ENCODE measurements at regions not wholly inside any gene's neighbourhood (a gene's known extent, or its start where the extent isn't known, plus 50 kb on each side); places are given as distances from the start of the nearest gene placed in this dataset.

DNA sequence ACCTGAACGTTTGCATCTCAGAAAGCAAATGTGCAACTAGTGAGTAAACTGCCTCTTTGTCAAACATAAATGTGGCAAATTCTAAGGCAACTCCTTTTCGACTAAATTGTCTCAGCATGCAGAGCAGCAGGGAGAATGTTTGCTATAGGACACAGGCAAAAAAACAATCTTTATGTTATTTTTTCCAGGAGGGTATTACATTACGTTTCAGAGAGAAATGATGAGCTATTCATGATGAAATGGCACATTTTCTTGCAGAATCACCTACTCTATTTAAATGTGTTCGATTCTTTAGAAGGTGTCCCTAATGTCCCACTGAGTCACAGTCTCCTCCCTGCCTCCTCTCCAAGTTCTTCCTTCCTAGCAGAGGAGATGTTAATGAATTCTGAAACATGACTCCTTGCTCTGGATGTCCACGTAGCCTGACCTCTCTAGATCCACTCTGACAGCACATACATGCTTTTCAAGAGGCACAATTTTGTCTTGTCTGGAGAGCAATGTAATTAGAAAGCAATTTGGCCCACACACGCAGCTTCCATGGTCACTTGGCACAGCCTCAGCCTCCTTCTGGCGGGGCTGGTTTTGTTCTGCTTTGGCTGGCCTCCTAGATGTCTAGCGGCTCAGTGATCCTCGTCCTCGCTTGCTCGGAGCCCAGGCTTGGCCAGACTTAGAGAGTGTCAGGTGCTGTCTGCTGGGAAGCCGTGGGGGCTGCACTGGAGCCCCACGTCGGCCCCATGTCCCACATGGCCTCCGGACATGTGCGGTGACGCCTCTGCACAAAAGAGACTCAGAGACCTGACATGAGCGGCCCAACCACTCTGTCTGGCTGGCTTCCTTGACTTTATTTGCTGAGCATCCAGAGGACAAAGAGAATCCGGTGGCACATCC lies 125.7 kb upstream of the ZNF438 start:
- Mint-ChIP-seq H3K27me3 (peaks cover 11% of the 10 kb centered on the region), H3K36me3 (ENCODE audit: low read depth) (no peaks in the 10 kb centered on the region), H3K9me3 (peaks cover 4% of the 10 kb centered on the region), H3K4me3 (no peak overlapping the region), H3K4me1 (no peaks in the 10 kb centered on the region), H3K27ac (no peak overlapping the region)
- peak; percentile 51 for DNase-seq
- intact Hi-C loops (cut with micrococcal nuclease), result no loop called here

DNA sequence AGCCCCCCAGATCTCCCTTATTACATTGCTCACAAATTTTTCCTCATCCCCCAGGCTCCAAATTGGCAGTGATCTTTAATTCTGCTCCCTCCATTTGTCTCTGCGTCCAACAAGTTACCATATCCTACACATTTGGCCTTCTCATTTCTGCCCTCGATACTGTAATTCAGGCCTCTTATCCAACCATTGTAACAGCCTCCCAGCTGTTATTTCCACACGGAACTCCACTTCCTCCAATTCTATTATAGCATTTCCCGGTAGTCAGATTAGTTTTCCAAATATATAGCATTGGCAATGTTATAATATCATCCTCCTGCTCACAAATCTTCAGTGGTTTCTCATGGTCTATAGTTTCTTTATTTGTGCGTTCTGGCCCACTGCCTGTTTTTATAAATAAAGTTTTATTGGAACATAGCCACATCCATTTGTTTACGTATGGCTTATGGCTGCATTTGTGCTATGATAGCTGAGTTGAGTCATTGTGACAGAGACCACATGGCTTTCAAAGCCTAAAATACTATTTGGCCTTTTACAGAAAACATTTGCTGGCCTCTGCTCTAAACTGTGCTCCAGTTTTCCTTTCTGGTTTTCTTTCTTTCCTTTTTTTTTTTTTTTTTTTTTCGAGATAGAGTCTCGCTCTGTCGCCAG lies 126.5 kb upstream of the ZNF438 start:
- H3K27me3 Mint-ChIP-seq, result peaks cover 11% of the 10 kb centered on the region
- H3K36me3 Mint-ChIP-seq (ENCODE audit: low read depth), result no peaks in the 10 kb centered on the region
- H3K4me3 Mint-ChIP-seq, result no peak overlapping the region
- H3K27ac Mint-ChIP-seq, result no peak overlapping the region
- intact Hi-C loops (cut with micrococcal nuclease), result no loop called here
- DNase-seq, result no peak
- H3K9me3 Mint-ChIP-seq, result peaks cover 4% of the 10 kb centered on the region
- no peaks in the 10 kb centered on the region for H3K4me1 Mint-ChIP-seq

DNA sequence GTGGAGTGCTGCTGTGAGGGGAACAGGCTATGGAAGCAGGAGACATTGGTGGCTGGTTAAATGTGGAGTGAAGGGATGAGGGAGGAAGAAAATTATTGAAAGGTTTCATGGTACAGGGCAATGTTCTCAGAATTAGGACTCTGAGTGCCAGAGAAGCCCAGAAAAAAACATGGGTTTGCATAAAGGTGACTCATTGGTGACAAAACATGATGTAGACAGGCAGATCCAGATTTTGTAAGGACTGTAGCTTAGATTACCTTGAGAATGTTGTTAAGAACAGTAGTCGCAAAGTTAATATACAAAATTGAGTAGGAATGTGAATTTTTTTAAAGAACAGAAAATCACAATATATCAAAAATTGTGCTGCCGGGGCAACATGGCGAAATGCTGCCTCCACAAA lies 134.9 kb upstream of the ZNF438 start:
- H3K4me1 Mint-ChIP-seq, result no peaks in the 10 kb centered on the region
- peaks cover 6% of the 10 kb centered on the region for H3K27me3 Mint-ChIP-seq
- H3K36me3 Mint-ChIP-seq (ENCODE audit: low read depth), result peaks cover 2% of the 10 kb centered on the region
- no peak for DNase-seq
- no peak overlapping the region for H3K27ac Mint-ChIP-seq
- intact Hi-C loops (cut with micrococcal nuclease), result no loop called here
- no peak overlapping the region for H3K4me3 Mint-ChIP-seq
- H3K9me3 Mint-ChIP-seq, result peaks cover 19% of the 10 kb centered on the region

DNA sequence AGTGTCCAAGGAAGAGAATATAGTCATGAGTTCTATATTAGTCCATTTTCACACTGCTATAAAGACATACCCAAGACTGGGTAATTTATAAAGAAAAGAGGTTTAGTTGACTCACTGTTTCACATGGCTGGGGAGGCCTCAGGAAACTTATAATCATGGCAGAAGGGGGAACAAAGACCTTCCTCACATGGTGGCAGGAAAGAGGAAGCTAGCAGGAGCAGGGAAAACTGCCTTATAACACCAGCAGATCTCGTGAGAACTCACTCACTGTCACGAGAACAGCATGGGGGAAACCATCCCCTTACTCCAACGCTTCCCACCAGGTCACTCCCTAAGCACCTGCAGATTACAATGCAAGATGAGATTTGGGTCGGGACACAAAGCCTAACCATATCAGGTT lies 139.0 kb upstream of the ZNF438 start:
- intact Hi-C loops (cut with micrococcal nuclease), result no loop called here
- Mint-ChIP-seq H3K27ac (no peak overlapping the region), H3K9me3 (peaks cover 20% of the 10 kb centered on the region), H3K4me3 (no peak overlapping the region), H3K4me1 (no peaks in the 10 kb centered on the region), H3K36me3 (ENCODE audit: low read depth) (peaks cover 7% of the 10 kb centered on the region), H3K27me3 (peaks cover 2% of the 10 kb centered on the region)
- DNase-seq, result no peak

DNA sequence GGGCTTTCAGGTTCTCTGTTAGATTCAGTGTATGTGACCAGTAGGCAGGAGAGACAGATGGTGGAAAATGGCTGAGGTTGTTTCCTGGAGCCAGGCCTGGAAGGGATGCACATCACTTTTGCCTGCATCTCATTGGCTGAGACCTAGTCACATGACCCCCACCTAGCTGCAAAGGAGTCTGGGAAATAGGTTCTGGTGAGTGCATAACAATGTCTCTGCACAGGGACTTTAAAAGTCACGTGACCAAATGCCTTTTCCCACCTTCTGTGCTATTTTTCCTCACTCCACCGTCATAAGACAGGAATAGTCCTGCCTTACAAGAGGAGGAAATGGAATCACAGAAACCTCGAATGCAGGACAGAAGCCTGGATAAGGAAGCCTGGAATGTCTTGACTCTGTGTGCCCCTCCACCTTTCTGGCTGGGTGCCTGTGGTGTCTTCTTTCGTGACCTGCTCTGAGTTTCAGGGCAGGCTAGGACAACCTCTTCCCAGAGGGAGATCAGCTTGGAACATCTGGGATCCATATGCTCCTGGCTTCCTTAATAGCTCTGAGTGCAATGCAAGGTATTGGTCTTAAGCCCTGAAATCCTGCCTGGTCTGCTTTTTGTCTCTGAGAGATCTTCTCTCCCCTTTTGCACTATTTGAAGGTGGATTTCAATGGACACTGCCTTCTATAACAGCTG lies 139.9 kb upstream of the ZNF438 start:
- H3K4me3 Mint-ChIP-seq, result no peak overlapping the region
- peak; percentile 51 for DNase-seq
- peaks cover 7% of the 10 kb centered on the region for H3K36me3 Mint-ChIP-seq (ENCODE audit: low read depth)
- no peaks in the 10 kb centered on the region for H3K4me1 Mint-ChIP-seq
- no peak overlapping the region for H3K27ac Mint-ChIP-seq
- intact Hi-C loops (cut with micrococcal nuclease), result no loop called here
- peaks cover 2% of the 10 kb centered on the region for H3K27me3 Mint-ChIP-seq
- peaks cover 22% of the 10 kb centered on the region for H3K9me3 Mint-ChIP-seq

DNA sequence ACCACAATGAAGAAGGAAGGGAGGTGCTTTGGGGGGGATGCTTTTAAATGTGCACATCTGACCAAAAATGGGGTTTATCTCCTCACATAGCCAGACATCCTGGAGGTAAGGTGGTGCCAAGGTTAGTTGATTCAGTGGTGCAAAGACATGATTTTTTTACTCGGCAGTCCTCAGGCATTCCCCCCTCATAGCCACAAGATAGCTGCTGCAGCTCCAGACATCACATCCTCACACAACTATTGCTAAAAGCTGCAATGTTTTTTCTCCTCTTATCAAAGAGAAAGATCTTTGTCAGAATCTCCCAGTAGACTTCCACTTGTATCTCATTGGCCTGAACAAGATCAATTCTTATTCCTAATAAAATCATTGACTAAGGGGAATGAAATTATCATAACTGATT lies 141.3 kb upstream of the ZNF438 start:
- peaks cover 2% of the 10 kb centered on the region for H3K27me3 Mint-ChIP-seq
- peaks cover 7% of the 10 kb centered on the region for H3K36me3 Mint-ChIP-seq (ENCODE audit: low read depth)
- intact Hi-C loops (cut with micrococcal nuclease), result no loop called here
- H3K4me1 Mint-ChIP-seq, result no peaks in the 10 kb centered on the region
- no peak for DNase-seq
- no peak overlapping the region for H3K27ac Mint-ChIP-seq
- peaks cover 26% of the 10 kb centered on the region for H3K9me3 Mint-ChIP-seq
- H3K4me3 Mint-ChIP-seq, result no peak overlapping the region

- no peak for DNase-seq
- Mint-ChIP-seq H3K9me3 (peaks cover 26% of the 10 kb centered on the region), H3K27me3 (peaks cover 2% of the 10 kb centered on the region), H3K4me1 (no peaks in the 10 kb centered on the region), H3K4me3 (no peak overlapping the region), H3K36me3 (ENCODE audit: low read depth) (peaks cover 7% of the 10 kb centered on the region), H3K27ac (no peak overlapping the region)
- intact Hi-C loops (cut with micrococcal nuclease), result no loop called here
Observed at GRCh38 chr10:31173752-31174151, 142.1 kb upstream of the ZNF438 start.

- DNase-seq, result no peak
- Mint-ChIP-seq H3K27me3 (no peaks in the 10 kb centered on the region), H3K36me3 (ENCODE audit: low read depth) (peaks cover 5% of the 10 kb centered on the region), H3K27ac (no peak overlapping the region), H3K4me1 (no peaks in the 10 kb centered on the region), H3K4me3 (no peak overlapping the region), H3K9me3 (peaks cover 11% of the 10 kb centered on the region)
- intact Hi-C loops (cut with micrococcal nuclease), result no loop called here
Observed at GRCh38 chr10:31179091-31179680, 139.8 kb upstream of the ZEB1 start.

DNA sequence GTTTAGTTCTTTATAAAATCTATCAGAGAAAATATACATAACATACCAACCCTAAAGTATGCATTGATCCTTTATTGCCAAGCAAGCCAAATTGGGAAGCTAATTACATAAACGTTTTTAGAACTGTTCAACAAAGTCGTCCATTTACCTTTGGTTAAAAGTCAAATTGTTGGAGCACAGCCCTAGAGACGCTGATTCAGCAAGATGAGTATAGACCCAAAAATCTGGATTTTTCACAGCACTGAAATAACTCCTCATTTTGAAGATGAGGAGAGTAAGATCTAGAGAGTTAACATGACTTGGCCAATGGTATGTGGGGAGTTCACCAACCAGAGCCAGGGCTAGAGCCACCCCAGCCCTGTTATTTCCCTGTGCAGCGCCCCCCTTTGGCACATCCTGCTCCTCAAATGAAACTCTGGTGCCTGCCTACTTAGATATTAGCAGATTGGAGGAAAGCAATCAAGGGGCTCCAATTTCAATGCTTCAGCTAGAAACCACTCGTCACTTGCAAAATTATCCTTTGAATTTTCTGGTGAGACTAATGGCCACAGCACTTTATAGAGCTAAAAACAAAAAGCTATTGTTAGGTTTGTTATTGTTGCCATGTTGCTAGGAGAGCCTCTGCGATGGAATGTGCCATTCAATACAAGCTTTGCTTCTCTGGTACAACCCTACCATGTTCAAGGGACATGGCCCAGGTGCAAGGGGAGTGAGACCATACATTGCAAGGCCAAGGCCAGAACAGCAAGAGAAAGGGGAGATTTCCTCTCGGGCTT lies 132.6 kb upstream of the ZEB1 start:
- Mint-ChIP-seq H3K4me1 (no peaks in the 10 kb centered on the region), H3K4me3 (no peak overlapping the region), H3K36me3 (ENCODE audit: low read depth) (no peaks in the 10 kb centered on the region), H3K27ac (no peak overlapping the region), H3K9me3 (no peaks in the 10 kb centered on the region), H3K27me3 (no peaks in the 10 kb centered on the region)
- DNase-seq, result no peak
- intact Hi-C loops (cut with micrococcal nuclease), result no loop called here

DNA sequence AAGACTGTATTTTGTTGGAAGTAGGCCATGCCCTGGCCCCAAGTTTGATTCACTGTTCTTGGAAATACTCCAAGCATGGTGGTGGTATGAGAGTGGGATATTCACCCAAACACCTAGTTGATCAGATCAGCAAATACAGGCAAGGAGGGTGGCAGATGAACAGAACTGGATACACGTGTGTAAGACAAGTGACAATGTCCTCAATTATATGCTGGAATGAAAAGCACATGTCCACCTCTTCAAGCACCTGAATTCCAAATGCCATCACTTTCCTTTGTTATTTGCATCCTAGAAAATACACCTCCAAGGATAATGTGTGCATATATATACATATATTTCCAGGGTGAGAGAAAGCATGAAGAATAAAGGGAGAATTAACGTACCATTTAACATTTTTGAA lies 131.8 kb upstream of the ZEB1 start:
- no peak overlapping the region for H3K4me3 Mint-ChIP-seq
- no peaks in the 10 kb centered on the region for H3K36me3 Mint-ChIP-seq (ENCODE audit: low read depth)
- DNase-seq, result no peak
- H3K27me3 Mint-ChIP-seq, result no peaks in the 10 kb centered on the region
- no peaks in the 10 kb centered on the region for H3K9me3 Mint-ChIP-seq
- H3K4me1 Mint-ChIP-seq, result no peaks in the 10 kb centered on the region
- intact Hi-C loops (cut with micrococcal nuclease), result no loop called here
- H3K27ac Mint-ChIP-seq, result no peak overlapping the region

- no peak overlapping the region for H3K27ac Mint-ChIP-seq
- intact Hi-C loops (cut with micrococcal nuclease), result no loop called here
- no peaks in the 10 kb centered on the region for H3K4me1 Mint-ChIP-seq
- no peak for DNase-seq
- H3K4me3 Mint-ChIP-seq, result no peak overlapping the region
- H3K9me3 Mint-ChIP-seq, result no peaks in the 10 kb centered on the region
- no peaks in the 10 kb centered on the region for H3K27me3 Mint-ChIP-seq
- H3K36me3 Mint-ChIP-seq (ENCODE audit: low read depth), result no peaks in the 10 kb centered on the region
Observed at GRCh38 chr10:31187607-31188210, 131.3 kb upstream of the ZEB1 start.

- Mint-ChIP-seq H3K27ac (no peak overlapping the region), H3K36me3 (ENCODE audit: low read depth) (no peaks in the 10 kb centered on the region), H3K4me3 (no peak overlapping the region), H3K27me3 (no peaks in the 10 kb centered on the region), H3K9me3 (no peaks in the 10 kb centered on the region), H3K4me1 (no peaks in the 10 kb centered on the region)
- intact Hi-C loops (cut with micrococcal nuclease), result no loop called here
- no peak for DNase-seq
Observed at GRCh38 chr10:31188792-31189406, 130.1 kb upstream of the ZEB1 start.

DNA sequence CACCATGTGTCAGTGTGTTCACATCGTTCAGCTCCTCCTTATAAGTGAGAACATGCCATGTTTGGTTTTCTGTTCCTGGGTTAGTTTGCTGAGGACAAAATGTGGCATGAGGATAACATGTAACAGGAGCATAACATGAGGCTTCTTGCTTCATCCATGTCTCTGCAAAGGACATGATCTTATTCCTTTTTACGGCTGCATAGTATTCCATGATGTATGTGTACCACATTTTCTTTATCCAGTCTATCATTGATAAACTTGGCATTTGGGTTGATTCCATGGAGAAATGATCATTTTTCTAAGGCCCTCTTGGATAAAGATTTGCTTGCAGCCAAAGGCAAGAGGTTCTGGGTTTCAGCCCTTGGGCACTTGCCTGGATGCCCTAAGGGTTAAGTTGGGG lies 128.5 kb upstream of the ZEB1 start:
- intact Hi-C loops (cut with micrococcal nuclease), result no loop called here
- H3K9me3 Mint-ChIP-seq, result no peaks in the 10 kb centered on the region
- no peaks in the 10 kb centered on the region for H3K27me3 Mint-ChIP-seq
- no peak overlapping the region for H3K4me3 Mint-ChIP-seq
- peaks cover 2% of the 10 kb centered on the region for H3K4me1 Mint-ChIP-seq
- no peaks in the 10 kb centered on the region for H3K36me3 Mint-ChIP-seq (ENCODE audit: low read depth)
- H3K27ac Mint-ChIP-seq, result no peak overlapping the region
- no peak for DNase-seq

All from activated CD4-positive, alpha-beta T cell treated with anti-CD3 and anti-CD28 coated beads, Interleukin-2, amount 10 ng/mL, durations not matched to agents 24 days and 14 days (primary cell).